OCI-LY3 (cell line): ENCODE measurements at regions not wholly inside any gene's neighbourhood (a gene's known extent, or its start where the extent isn't known, plus 50 kb on each side); places are given as distances from the start of the nearest gene placed in this dataset.

Experiments used
- EZH2phosphoT487 ChIP-seq: fragments of 200-600 bp; shearing (Covaris generic); IDR thresholded peaks from 2 replicates; pipeline ENCODE4 v1.6.1; 2018; ENCODE audit warnings: antibody characterized with exemption, mixed run types, low read depth
- TF ChIP-seq, protein P1 (sequence below): fragments of 200-600, 300-600 bp; sonication (generic); IDR thresholded peaks from 2 replicates; pipeline ENCODE4 v1.5.1; 2014; ENCODE audit warnings: antibody characterized with exemption, low read length, low read depth

- TF ChIP-seq, protein P1, sequence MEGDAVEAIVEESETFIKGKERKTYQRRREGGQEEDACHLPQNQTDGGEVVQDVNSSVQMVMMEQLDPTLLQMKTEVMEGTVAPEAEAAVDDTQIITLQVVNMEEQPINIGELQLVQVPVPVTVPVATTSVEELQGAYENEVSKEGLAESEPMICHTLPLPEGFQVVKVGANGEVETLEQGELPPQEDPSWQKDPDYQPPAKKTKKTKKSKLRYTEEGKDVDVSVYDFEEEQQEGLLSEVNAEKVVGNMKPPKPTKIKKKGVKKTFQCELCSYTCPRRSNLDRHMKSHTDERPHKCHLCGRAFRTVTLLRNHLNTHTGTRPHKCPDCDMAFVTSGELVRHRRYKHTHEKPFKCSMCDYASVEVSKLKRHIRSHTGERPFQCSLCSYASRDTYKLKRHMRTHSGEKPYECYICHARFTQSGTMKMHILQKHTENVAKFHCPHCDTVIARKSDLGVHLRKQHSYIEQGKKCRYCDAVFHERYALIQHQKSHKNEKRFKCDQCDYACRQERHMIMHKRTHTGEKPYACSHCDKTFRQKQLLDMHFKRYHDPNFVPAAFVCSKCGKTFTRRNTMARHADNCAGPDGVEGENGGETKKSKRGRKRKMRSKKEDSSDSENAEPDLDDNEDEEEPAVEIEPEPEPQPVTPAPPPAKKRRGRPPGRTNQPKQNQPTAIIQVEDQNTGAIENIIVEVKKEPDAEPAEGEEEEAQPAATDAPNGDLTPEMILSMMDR, result no peak
- no peak for TF ChIP-seq EZH2phosphoT487
Measured at GRCh38 chr10:120996456-120997034, 145.4 kb downstream of the WDR11 start.
